ENCODE measurements at regions not wholly inside any gene's neighbourhood (a gene's known extent, or its start where the extent isn't known, plus 50 kb on each side); places are given as distances from the start of the nearest gene placed in this dataset.
A peak's percentile ranks its signal among the peaks of the same experiment; 100 is the strongest.
"Not testable (repeated sequence)": the region's sequence is repeated elsewhere in the genome, so short reads cannot be mapped to it uniquely, and the experiment has no call there.

- no peak for DNase-seq (ENCODE audit: low read depth in 1 of 2, low spot score in 1 of 2)
- H3K9me3 ChIP-seq (ENCODE audit: low read depth): no peaks in the 10 kb centered on the region
- H3K36me3 ChIP-seq: no peaks in the 10 kb centered on the region
- no peak for TF ChIP-seq CTCF (IDR thresholded peaks at IDR 0.05; ENCODE audit: low read depth, low read length)
- no peaks in the 10 kb centered on the region for H3K27me3 ChIP-seq
- H3K4me1 ChIP-seq (ENCODE audit: low read depth): peaks cover 1% of the 10 kb centered on the region
- no peak overlapping the region for H3K27ac ChIP-seq
- H3K4me3 ChIP-seq: no peak overlapping the region
Measured at GRCh38 chr6:112936079-112936472, 588.9 kb downstream of the RFPL4B start.

GRCh38 chr6:112936504-112936903, 589.4 kb downstream of the RFPL4B start:
- Histone ChIP-seq H3K9me3 (ENCODE audit: low read depth) (no peaks in the 10 kb centered on the region), H3K27ac (no peak overlapping the region), H3K27me3 (no peaks in the 10 kb centered on the region), H3K4me3 (no peak overlapping the region), H3K36me3 (no peaks in the 10 kb centered on the region), H3K4me1 (ENCODE audit: low read depth) (peaks cover 5% of the 10 kb centered on the region)
- peak in 1 of 2 donors; percentile 61 for DNase-seq (ENCODE audit: low read depth in 1 of 2, low spot score in 1 of 2)
- TF ChIP-seq CTCF (IDR thresholded peaks at IDR 0.05; ENCODE audit: low read depth, low read length): no peak

- H3K9me3 ChIP-seq (ENCODE audit: low read depth); H3K27me3 ChIP-seq; H3K27ac ChIP-seq; H3K36me3 ChIP-seq; H3K4me3 ChIP-seq; H3K4me1 ChIP-seq (ENCODE audit: low read depth); DNase-seq (ENCODE audit: low read depth in 1 of 2, low spot score in 1 of 2): not testable (repeated sequence)
Measured at GRCh38 chr6:112937690-112938089, 590.6 kb downstream of the RFPL4B start.

- DNase-seq (ENCODE audit: low read depth in 1 of 2, low spot score in 1 of 2): no peak
- no peak for TF ChIP-seq CTCF (IDR thresholded peaks at IDR 0.05; ENCODE audit: low read depth, low read length)
- no peaks in the 10 kb centered on the region for H3K36me3 ChIP-seq
- H3K4me1 ChIP-seq (ENCODE audit: low read depth): peaks cover 9% of the 10 kb centered on the region
- H3K27me3 ChIP-seq: no peaks in the 10 kb centered on the region
- no peak overlapping the region for H3K4me3 ChIP-seq
- no peak overlapping the region for H3K27ac ChIP-seq
- H3K9me3 ChIP-seq (ENCODE audit: low read depth): no peaks in the 10 kb centered on the region
Measured at GRCh38 chr6:112938650-112939049, 591.5 kb downstream of the RFPL4B start.

GRCh38 chr6:112939563-112939962, 592.4 kb downstream of the RFPL4B start:
- no peaks in the 10 kb centered on the region for H3K27me3 ChIP-seq
- H3K4me3 ChIP-seq: no peak overlapping the region
- H3K27ac ChIP-seq: no peak overlapping the region
- no peak for TF ChIP-seq CTCF (IDR thresholded peaks at IDR 0.05; ENCODE audit: low read depth, low read length)
- DNase-seq (ENCODE audit: low read depth in 1 of 2, low spot score in 1 of 2): peak; percentile 1 to 52
- no peaks in the 10 kb centered on the region for H3K36me3 ChIP-seq
- H3K4me1 ChIP-seq (ENCODE audit: low read depth): peaks cover 9% of the 10 kb centered on the region
- no peaks in the 10 kb centered on the region for H3K9me3 ChIP-seq (ENCODE audit: low read depth)

- no peak overlapping the region for H3K4me3 ChIP-seq
- H3K27me3 ChIP-seq: no peaks in the 10 kb centered on the region
- H3K4me1 ChIP-seq (ENCODE audit: low read depth): peaks cover 9% of the 10 kb centered on the region
- H3K36me3 ChIP-seq: no peaks in the 10 kb centered on the region
- TF ChIP-seq CTCF (IDR thresholded peaks at IDR 0.05; ENCODE audit: low read depth, low read length): no peak
- no peak overlapping the region for H3K27ac ChIP-seq
- H3K9me3 ChIP-seq (ENCODE audit: low read depth): no peaks in the 10 kb centered on the region
- no peak for DNase-seq (ENCODE audit: low read depth in 1 of 2, low spot score in 1 of 2)
Measured at GRCh38 chr6:112941613-112942012, 594.5 kb downstream of the RFPL4B start.
